ENCODE measurements at regions not wholly inside any gene's neighbourhood (a gene's known extent, or its start where the extent isn't known, plus 50 kb on each side); places are given as distances from the start of the nearest gene placed in this dataset.

- DNase-seq: no peak
Observed at GRCh38 chr2:120520929-120521912, 175.3 kb downstream of the INHBB start.

- DNase-seq: no peak
Observed at GRCh38 chr2:120522151-120522751, 176.3 kb downstream of the INHBB start.

- DNase-seq: no peak
Observed at GRCh38 chr2:120523766-120524165, 177.8 kb downstream of the INHBB start.

GRCh38 chr2:120524174-120524573, 178.2 kb downstream of the INHBB start:
- DNase-seq: no peak

GRCh38 chr2:120525056-120526046, 179.4 kb downstream of the INHBB start:
- DNase-seq: no peak

- DNase-seq: no peak
Observed at GRCh38 chr2:120526047-120526562, 180.2 kb downstream of the INHBB start.

GRCh38 chr2:120526997-120527945, 181.3 kb downstream of the INHBB start:
- DNase-seq: no peak

GRCh38 chr2:120528051-120528692, 182.2 kb downstream of the INHBB start:
- no peak for DNase-seq

- DNase-seq: no peak
Observed at GRCh38 chr2:120528693-120529076, 182.7 kb downstream of the INHBB start.

GRCh38 chr2:120530781-120531180, 184.8 kb downstream of the INHBB start:
- DNase-seq: no peak

GRCh38 chr2:120531365-120531764, 185.4 kb downstream of the INHBB start:
- DNase-seq: no peak

- DNase-seq: no peak
Observed at GRCh38 chr2:120531863-120532600, 186.1 kb downstream of the INHBB start.

GRCh38 chr2:120533625-120534024, 187.7 kb downstream of the INHBB start:
- no peak for DNase-seq

- DNase-seq: no peak
Observed at GRCh38 chr2:120534457-120534856, 188.5 kb downstream of the INHBB start.

GRCh38 chr2:120535081-120535480, 189.1 kb downstream of the INHBB start:
- no peak for DNase-seq

GRCh38 chr2:120536141-120536540, 190.2 kb downstream of the INHBB start:
- no peak for DNase-seq

GRCh38 chr2:120538691-120539423, 192.9 kb downstream of the INHBB start:
- no peak for DNase-seq

- DNase-seq: no peak
Observed at GRCh38 chr2:120539424-120539936, 193.5 kb downstream of the INHBB start.

All from NCI-H510A (cell line).